ENCODE measurements at regions not wholly inside any gene's neighbourhood (a gene's known extent, or its start where the extent isn't known, plus 50 kb on each side); places are given as distances from the start of the nearest gene placed in this dataset.

- no peak for DNase-seq
Measured at GRCh38 chr3:22908989-22909507, 294.1 kb upstream of the UBE2E2 start.

- no peak for DNase-seq
Measured at GRCh38 chr3:22916933-22917332, 286.2 kb upstream of the UBE2E2 start.

GRCh38 chr3:22920006-22920405 lies 283.1 kb upstream of the UBE2E2 start:
- no peak for DNase-seq

DNA sequence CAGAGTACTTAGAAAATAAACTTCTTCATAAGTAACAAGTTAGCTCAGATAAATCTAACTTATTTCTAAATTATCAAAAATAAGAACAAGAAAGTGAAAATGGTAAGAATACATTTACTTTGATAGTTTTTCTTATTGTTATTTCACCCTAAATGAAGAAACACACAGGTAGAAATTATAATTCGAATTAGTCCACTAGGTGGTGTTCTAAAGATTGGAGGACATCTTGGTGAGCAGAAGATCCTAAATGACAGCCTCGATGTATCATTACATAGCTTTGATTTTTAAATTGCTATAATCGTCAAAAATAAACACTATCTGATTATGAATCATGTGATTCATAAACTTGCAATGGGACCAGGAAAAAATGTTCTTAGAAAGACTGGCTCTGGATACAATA lies 280.8 kb upstream of the UBE2E2 start:
- no peak for DNase-seq

- no peak for DNase-seq
Measured at GRCh38 chr3:22923711-22924110, 279.4 kb upstream of the UBE2E2 start.

DNA sequence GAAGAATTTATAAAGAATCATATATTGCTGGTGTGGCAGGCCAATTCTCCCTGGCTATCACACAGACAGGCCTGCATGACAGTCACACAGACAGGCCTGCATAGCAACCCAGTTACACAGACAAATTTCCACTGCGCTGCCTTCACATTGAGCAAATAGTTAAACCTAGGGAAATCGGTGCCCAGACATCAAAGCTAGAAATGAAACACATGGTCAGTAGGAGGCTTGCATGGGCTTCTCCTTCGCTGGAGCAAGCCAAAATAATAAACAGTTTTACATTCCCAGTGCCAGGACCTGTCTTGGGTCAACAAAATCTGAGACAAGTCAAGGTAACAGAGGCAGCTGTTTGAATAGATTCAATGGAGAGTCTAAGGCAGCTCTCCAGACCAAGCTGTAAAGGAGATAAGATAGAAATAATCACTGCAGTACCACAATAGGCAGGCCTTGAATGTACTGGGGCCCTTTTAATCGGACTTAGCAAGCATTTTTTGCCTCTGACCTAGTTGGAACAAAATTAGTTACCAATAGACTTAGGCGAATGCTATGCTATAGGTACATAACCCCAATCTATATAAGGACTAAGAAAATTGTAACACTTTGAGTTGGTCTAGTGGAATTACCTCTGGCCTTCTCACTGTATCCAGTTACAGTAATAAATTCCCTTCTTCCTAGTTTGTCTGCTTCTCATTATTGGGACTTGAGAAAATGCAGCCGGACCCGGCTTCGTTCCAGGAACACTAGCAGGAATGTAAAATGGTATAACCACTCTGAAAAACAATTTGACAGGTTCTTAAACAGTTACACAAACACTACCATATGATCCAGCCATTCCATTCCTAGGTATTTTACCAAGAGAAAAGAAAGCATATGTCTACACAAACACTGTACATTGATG lies 274.7 kb upstream of the UBE2E2 start:
- DNase-seq: no peak

- DNase-seq: no peak
Measured at GRCh38 chr3:22933051-22933840, 269.9 kb upstream of the UBE2E2 start.

DNA sequence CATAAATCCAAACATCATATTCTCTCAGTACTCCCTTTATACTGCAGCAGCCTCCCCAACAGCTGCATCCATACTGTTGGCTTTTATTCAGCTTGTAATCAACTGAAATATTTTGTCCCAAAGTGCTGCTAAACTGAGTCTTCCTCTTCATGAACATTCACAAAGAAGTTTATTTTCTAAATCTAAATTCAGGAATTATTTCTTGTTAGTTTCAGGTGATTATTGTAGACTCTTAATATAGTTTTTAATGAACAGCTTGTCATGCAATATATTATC lies 269.3 kb upstream of the UBE2E2 start:
- DNase-seq: no peak

- DNase-seq: no peak
Measured at GRCh38 chr3:22935040-22935439, 268.1 kb upstream of the UBE2E2 start.

DNA sequence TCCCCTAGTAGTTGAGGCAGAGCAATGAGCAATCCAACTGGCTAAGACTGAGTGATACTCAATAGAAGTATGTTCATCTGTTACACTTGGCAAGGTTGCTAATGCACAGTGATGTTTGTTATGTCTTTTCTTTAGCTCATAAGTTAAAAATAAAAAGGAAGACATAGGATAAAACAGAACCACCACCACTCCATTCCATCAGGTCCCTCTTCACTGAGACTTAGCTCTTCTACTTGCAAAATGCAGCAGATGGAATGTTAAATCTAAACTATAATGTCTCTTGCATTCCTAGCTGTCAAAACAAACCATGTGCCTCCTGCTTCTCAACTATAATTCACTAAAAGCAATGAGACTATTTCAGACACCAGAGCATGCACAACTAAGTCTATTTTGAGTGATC lies 265.6 kb upstream of the UBE2E2 start:
- no peak for DNase-seq

DNA sequence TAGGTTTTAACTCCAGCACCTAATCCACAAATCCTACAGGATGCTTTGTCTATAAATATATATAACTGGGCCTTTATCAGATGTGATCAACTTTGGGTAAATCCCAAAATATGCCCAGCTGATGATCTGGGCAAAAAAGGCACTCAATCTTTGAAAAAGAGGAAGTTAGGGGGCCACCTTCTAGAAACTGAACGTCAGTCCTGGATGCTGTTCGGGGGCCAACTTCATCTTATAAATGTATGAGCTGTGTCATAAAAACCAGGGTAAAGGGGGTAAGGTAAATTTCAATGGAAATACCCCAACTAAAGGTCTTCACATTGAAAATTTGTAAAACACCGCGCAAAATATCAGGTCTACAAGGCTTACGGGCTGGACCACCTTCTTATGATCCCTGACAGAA lies 264.4 kb upstream of the UBE2E2 start:
- no peak for DNase-seq

DNA sequence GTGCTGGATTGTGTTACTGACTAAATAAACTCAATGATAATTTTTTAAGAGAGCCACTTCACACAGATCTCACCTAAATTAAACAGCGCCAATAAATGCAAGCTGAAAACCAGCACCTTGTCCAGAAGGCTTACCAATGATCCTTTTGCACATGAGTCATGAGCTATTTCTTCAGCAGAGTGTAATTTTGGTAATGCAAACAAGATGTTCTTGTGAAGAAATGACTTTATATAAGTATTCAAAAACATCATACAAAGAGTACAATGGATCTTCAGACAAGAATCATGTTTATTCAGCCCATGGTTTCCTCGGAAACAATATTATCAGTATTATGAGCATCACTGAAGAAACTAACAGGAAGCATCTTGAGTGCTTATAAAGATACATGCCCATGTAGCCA lies 263.8 kb upstream of the UBE2E2 start:
- no peak for DNase-seq

DNA sequence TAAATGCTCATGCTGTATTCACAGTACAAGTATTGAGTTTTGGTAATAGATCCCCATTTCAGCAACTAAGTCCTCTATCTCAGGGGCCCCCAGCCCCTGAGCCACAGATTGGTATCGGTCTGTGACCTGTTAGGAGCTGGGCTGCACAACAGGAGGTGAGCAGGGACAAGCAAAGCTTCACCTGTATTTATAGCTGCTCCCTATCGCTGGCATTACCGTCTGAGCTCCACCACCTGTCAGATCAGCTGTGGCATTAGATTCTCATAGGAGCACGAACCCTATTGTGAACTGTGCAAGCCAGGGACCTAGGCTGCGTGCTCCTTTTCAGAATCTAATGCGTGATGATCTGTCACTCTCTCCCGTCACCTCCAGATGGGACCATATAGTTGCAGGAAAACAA lies 262.8 kb upstream of the UBE2E2 start:
- no peak for DNase-seq

GRCh38 chr3:22942981-22943380 lies 260.1 kb upstream of the UBE2E2 start:
- DNase-seq: no peak

- no peak for DNase-seq
Measured at GRCh38 chr3:22947851-22948250, 255.3 kb upstream of the UBE2E2 start.

- DNase-seq: peak; percentile 1
Measured at GRCh38 chr3:22951910-22952309, 251.2 kb upstream of the UBE2E2 start.

GRCh38 chr3:22952860-22953259 lies 250.3 kb upstream of the UBE2E2 start:
- no peak for DNase-seq

- no peak for DNase-seq
Measured at GRCh38 chr3:22959593-22959992, 243.5 kb upstream of the UBE2E2 start.

DNA sequence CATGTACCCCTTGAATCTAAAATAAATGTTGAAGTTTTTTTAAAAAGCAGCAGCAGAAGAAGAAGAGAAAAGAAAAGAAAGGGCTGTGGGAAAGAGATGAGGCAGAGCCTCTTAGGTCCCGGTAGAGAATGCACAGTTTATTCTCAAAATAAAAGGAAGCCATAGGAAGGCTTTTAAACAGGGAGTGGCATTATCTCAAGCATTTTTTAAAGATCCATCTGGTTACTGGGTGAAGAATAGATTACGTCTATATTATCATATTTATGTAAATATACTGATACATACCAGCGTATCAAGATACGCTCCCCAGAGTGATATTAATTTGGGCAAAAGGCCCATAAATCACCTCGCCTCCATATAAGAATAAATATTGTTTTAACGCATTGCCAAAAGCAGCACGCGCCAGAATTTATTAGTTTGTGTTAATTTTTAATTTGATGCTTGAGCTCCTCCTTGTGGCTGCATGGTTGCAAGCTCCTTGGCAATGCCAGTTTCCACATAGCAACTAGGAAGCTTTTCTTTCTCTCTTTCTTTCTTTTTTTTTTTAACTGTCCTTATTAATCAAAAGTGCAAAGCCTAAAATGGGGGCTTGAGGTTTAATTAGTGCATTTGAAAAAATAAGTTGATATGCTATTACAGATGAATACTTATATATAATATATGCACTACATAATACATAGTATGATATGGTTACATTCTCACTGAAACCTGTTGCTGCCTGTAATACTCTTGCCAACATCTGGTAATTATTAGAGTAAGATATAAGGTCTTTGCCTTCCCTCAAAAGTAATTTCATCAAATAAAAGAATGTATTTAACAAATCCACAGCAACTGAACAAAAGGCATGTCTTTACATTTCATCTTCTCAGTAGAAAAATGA lies 242.8 kb upstream of the UBE2E2 start:
- peak; percentile 39 for DNase-seq

GRCh38 chr3:22962244-22962643 lies 240.9 kb upstream of the UBE2E2 start:
- DNase-seq: no peak

DNA sequence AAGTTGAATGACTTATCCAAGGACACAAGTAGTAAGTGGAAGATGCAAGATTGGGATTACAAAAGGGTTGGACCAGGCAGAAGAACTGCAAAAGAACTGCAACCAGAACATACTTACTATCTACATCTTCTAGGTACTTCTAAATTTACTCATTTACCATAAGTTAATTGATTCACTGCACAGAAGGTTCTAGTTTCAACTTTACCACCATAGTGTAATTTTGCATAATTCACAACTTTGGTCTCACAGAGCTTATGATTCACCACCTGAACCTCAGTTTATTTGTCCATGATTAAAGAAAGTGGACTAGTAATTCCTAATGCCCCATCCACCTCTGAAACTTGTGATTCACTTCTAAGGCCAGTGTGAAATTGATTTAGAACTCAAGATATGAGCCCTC lies 236.8 kb upstream of the UBE2E2 start:
- no peak for DNase-seq

DNA sequence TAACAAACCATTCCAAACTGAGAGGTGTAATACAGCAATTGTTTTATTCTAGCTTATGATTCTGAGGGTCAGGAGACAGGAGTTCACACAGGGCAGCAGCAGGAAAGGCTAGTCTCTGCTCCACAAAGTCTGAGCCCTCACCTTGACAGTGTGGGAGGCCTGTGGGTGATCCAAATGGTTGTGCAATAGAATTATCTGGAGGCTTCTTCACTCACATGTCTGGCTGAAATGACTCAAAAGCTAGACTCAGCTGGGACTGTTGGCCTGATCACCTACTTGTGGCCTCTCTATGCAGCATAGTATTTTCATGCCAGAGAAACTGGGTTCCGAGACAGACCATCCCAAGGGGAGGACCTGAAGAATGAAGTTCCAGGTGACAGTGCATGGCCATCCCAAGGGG lies 233.9 kb upstream of the UBE2E2 start:
- no peak for DNase-seq

- no peak for DNase-seq
Measured at GRCh38 chr3:22971497-22971896, 231.6 kb upstream of the UBE2E2 start.

Measured in COR-L47 (cell line).